ENCODE measurements at regions not wholly inside any gene's neighbourhood (a gene's known extent, or its start where the extent isn't known, plus 50 kb on each side); places are given as distances from the start of the nearest gene placed in this dataset.

DNA sequence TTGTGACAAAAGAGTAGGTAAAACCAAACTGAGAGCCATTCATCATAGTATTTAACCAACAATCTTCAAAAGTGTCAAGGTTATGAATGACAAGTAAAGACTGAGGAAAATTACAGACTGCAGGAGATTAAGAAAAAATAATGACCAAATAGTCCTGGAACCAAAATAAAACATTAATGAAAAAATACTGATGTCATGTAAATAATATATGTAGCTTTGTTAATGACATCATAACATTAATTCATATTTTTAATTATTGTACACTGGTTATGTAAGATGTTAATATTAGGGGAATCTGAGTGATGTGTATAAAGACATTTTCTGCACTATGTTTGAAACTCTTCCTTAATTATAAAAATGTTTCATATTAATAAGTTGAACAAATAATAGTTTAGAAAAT, 436.7 kb downstream of the CYLC2 start (continued):
- TF ChIP-seq, protein P1, sequence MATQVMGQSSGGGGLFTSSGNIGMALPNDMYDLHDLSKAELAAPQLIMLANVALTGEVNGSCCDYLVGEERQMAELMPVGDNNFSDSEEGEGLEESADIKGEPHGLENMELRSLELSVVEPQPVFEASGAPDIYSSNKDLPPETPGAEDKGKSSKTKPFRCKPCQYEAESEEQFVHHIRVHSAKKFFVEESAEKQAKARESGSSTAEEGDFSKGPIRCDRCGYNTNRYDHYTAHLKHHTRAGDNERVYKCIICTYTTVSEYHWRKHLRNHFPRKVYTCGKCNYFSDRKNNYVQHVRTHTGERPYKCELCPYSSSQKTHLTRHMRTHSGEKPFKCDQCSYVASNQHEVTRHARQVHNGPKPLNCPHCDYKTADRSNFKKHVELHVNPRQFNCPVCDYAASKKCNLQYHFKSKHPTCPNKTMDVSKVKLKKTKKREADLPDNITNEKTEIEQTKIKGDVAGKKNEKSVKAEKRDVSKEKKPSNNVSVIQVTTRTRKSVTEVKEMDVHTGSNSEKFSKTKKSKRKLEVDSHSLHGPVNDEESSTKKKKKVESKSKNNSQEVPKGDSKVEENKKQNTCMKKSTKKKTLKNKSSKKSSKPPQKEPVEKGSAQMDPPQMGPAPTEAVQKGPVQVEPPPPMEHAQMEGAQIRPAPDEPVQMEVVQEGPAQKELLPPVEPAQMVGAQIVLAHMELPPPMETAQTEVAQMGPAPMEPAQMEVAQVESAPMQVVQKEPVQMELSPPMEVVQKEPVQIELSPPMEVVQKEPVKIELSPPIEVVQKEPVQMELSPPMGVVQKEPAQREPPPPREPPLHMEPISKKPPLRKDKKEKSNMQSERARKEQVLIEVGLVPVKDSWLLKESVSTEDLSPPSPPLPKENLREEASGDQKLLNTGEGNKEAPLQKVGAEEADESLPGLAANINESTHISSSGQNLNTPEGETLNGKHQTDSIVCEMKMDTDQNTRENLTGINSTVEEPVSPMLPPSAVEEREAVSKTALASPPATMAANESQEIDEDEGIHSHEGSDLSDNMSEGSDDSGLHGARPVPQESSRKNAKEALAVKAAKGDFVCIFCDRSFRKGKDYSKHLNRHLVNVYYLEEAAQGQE (IDR thresholded peaks at IDR 0.05; ENCODE audit: low read depth) = no peak
- TF ChIP-seq MAX (IDR thresholded peaks at IDR 0.05) (no peak), CEBPB (IDR thresholded peaks at IDR 0.05; ENCODE audit: low read depth) (no peak), JUND (IDR thresholded peaks at IDR 0.05) (no peak), CTCF (IDR thresholded peaks at IDR 0.05 in 2 of 3, conservative IDR thresholded peaks at IDR 0.05 in 1 of 3; ENCODE audit: borderline replicate concordance in 1 of 3, insufficient read depth in 1 of 3, low read depth in 2 of 3, low read length in 2 of 3) (no peak), ELF1 (IDR thresholded peaks at IDR 0.05; ENCODE audit: borderline replicate concordance, low read depth) (no peak), FOSL1 (IDR thresholded peaks at IDR 0.05; ENCODE audit: low read depth) (no peak)

- CTCF ChIA-PET = no interaction called here
- H3K9me3 ChIP-seq (ENCODE audit: control insufficient read depth in 1 of 2, insufficient read depth in 1 of 2, low read depth in 1 of 2, low read length in 2 of 2) = peaks cover 5 to 10% of the 10 kb centered on the region in 2 experiments; a peak in 2 of 4 replicates
- POLR2A ChIA-PET = no interaction called here
- no peaks in the 10 kb centered on the region for H4K20me1 ChIP-seq (ENCODE audit: insufficient read depth)
- no peak for DNase-seq (ENCODE audit: low read depth, low spot score)
- H3K9me2 ChIP-seq (ENCODE audit: insufficient read depth) = no peaks in the 10 kb centered on the region
- no peak overlapping the region for H3K9ac ChIP-seq (ENCODE audit: low read length)
- RAD21 ChIA-PET (ENCODE audit: low non-redundant PET in 1 of 2, low total read pairs in 2 of 2, uncharacterized antibody in 2 of 2, unreplicated experiment in 2 of 2) = no interaction called here
- no peak overlapping the region for H3K27ac ChIP-seq (ENCODE audit: low read depth, low read length)
- no peak overlapping the region for H2AFZ ChIP-seq (ENCODE audit: low read depth, low read length, poor library complexity, severe bottlenecking)
- no peak for ATAC-seq
- no peaks in the 10 kb centered on the region for H3K27me3 ChIP-seq (ENCODE audit: insufficient read depth, low read length)
- no peaks in the 10 kb centered on the region for H3K79me2 ChIP-seq (ENCODE audit: insufficient read depth, low read length)
- H3K4me1 ChIP-seq (ENCODE audit: control insufficient read depth in 1 of 2, insufficient read depth in 2 of 2, low read length in 2 of 2) = no peaks in the 10 kb centered on the region
- no peak overlapping the region for H3K4me3 ChIP-seq (replicated peaks in 1 of 2; ENCODE audit: low read depth in 1 of 2, low read length in 2 of 2)
- intact Hi-C loops (cut with micrococcal nuclease) = no loop called here
- no TSS peak for BruUV-seq (replicated peaks)
- H3K4me2 ChIP-seq (ENCODE audit: low read length) = no peak overlapping the region
- H3K36me3 ChIP-seq (ENCODE audit: control insufficient read depth in 1 of 2, insufficient read depth in 2 of 2, low read length in 2 of 2) = no peaks in the 10 kb centered on the region
- TF ChIP-seq, protein P1 (IDR thresholded peaks at IDR 0.05; ENCODE audit: low read depth) = no peak
- TF ChIP-seq POLR2AphosphoS5 (IDR thresholded peaks at IDR 0.05; ENCODE audit: low read depth, low read length) (no peak), JUND (IDR thresholded peaks at IDR 0.05) (no peak), EZH2phosphoT487 (IDR thresholded peaks at IDR 0.05; ENCODE audit: borderline replicate concordance) (no peak), CBX3 (IDR thresholded peaks at IDR 0.05; ENCODE audit: low read depth) (no peak), SP1 (IDR thresholded peaks at IDR 0.05; ENCODE audit: low read depth) (no peak), SRF (IDR thresholded peaks at IDR 0.05; ENCODE audit: low read depth) (no peak), CEBPB (IDR thresholded peaks at IDR 0.05; ENCODE audit: low read depth) (no peak), MAX (IDR thresholded peaks at IDR 0.05) (no peak), ZNF274 (IDR thresholded peaks at IDR 0.05; ENCODE audit: low read depth, low read length) (no peak), POLR2A (IDR thresholded peaks at IDR 0.05; ENCODE audit: borderline replicate concordance, extremely low read depth, insufficient read depth, insufficient read length) (no peak), SIN3A (IDR thresholded peaks at IDR 0.05; ENCODE audit: low read depth) (no peak)
Observed at GRCh38 chr9:103444176-103444575, 449.0 kb downstream of the CYLC2 start.
